ENCODE measurements at regions not wholly inside any gene's neighbourhood (a gene's known extent, or its start where the extent isn't known, plus 50 kb on each side); places are given as distances from the start of the nearest gene placed in this dataset.

DNA sequence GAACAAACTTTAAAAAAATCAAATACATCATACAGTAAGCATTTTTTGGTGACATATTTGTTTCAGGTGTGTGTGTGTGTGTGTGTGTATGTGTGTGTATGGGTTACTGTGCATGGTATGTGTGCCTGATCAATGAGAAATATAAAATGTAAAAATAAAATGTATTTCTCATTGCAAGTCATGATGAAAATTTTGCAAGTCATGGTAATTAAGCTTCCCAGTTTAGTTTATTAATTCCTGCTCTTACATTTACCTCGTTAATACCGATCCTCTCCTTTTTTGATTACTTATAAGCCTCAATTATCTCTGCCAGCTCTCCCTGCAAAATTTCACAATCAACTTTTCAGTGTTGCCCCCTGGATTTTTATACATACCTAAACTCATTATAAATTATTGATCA, 114.6 kb upstream of the ADGRL3 start:
- TF ChIP-seq, protein P1, sequence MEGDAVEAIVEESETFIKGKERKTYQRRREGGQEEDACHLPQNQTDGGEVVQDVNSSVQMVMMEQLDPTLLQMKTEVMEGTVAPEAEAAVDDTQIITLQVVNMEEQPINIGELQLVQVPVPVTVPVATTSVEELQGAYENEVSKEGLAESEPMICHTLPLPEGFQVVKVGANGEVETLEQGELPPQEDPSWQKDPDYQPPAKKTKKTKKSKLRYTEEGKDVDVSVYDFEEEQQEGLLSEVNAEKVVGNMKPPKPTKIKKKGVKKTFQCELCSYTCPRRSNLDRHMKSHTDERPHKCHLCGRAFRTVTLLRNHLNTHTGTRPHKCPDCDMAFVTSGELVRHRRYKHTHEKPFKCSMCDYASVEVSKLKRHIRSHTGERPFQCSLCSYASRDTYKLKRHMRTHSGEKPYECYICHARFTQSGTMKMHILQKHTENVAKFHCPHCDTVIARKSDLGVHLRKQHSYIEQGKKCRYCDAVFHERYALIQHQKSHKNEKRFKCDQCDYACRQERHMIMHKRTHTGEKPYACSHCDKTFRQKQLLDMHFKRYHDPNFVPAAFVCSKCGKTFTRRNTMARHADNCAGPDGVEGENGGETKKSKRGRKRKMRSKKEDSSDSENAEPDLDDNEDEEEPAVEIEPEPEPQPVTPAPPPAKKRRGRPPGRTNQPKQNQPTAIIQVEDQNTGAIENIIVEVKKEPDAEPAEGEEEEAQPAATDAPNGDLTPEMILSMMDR (IDR thresholded peaks at IDR 0.05): no peak
- no peak for TF ChIP-seq POLR2A (IDR thresholded peaks at IDR 0.05)
- no peak for TF ChIP-seq EP300 (IDR thresholded peaks at IDR 0.05)
- TF ChIP-seq POLR2AphosphoS5 (IDR thresholded peaks at IDR 0.05): no peak

Data from upper lobe of left lung (tissue), 4 donors.